HCT116 (cell line): ENCODE measurements at regions not wholly inside any gene's neighbourhood (a gene's known extent, or its start where the extent isn't known, plus 50 kb on each side); places are given as distances from the start of the nearest gene placed in this dataset.

Experiments used
- ATAC-seq: fragments of 200-7000 bp; cut with Tn5 transposase; 2 replicates; pipeline ENCODE4 v1.9.1; 2020; ENCODE audit warnings: mild to moderate bottlenecking, moderate library complexity
- BruUV-seq: library from RNA; stranded (reverse); fragments of 400-500 nt; replicated peaks from 2 replicates; lab custom pipeline; 2021; lab: Mats Ljungman, UMichigan
- CTCF ChIA-PET: fragments of 300-600 bp; sonication (Branson Sonifier 250); formaldehyde crosslinking; loops from one replicate; lab custom pipeline; 2021; ENCODE audit warnings: antibody characterized with exemption; lab: Charles Lee
- POLR2A ChIA-PET: fragments of 300-600, 350-600 bp; sonication (Branson Sonifier 250); formaldehyde crosslinking; loops from one replicate; lab custom pipeline; 2021; ENCODE audit warnings: antibody characterized with exemption; lab: Charles Lee
- RAD21 ChIA-PET, 2 experiments: fragments of 300-600 bp; sonication (Branson Sonifier 250); formaldehyde crosslinking; loops; one replicate each; lab custom pipeline; 2023; ENCODE audit warnings: low total read pairs in 2 of 2; ENCODE audit not compliant: uncharacterized antibody in 2 of 2, unreplicated experiment in 2 of 2, low non-redundant PET in 1 of 2; lab: Charles Lee
- DNase-seq: peaks from one replicate; pipeline ENCODE4 v3.0.0-alpha.2; 2010; ENCODE audit warnings: low read depth, low spot score
- H2AFZ ChIP-seq: fragments of 200-600 bp; shearing (Covaris generic), sonication (generic); 2 replicates; pipeline ENCODE4 v1.6.1; 2017; ENCODE audit warnings: low read depth, mixed run types, mixed read lengths, antibody characterized with exemption, low read length; ENCODE audit not compliant: poor library complexity, severe bottlenecking
- H3K27ac ChIP-seq: 2 replicates; pipeline ENCODE4 v1.5.1; 2012; ENCODE audit warnings: low read depth, low read length
- H3K27me3 ChIP-seq: fragments of 200-600 bp; sonication (generic); 2 replicates; pipeline ENCODE4 v1.6.1; 2016; ENCODE audit warnings: mixed run types, low read length, mixed read lengths; ENCODE audit not compliant: insufficient read depth
- H3K36me3 ChIP-seq, 2 experiments: fragments of 200-500 bp in 1 of 2; fragments of 200-600 bp in 1 of 2; sonication (Bioruptor generic) in 1 of 2; sonication (generic) in 1 of 2; 2 replicates each; pipeline versions ENCODE4 v1.5.1 to v1.6.1; 2014 to 2016; ENCODE audit warnings: low read length in 2 of 2, inconsistent platforms in 1 of 2, mixed read lengths in 1 of 2, mixed run types in 1 of 2; ENCODE audit not compliant: insufficient read depth in 2 of 2, control insufficient read depth in 1 of 2
- H3K4me1 ChIP-seq, 2 experiments: fragments of 200-600 bp in 1 of 2; sonication (generic) in 1 of 2; 2 replicates each; pipeline versions ENCODE4 v1.5.1 to v1.6.1; 2012 to 2017; ENCODE audit warnings: low read length in 2 of 2, inconsistent platforms in 1 of 2, mild to moderate bottlenecking in 1 of 2, mixed read lengths in 1 of 2, mixed run types in 1 of 2, moderate library complexity in 1 of 2; ENCODE audit not compliant: insufficient read depth in 2 of 2, control insufficient read depth in 1 of 2
- H3K4me2 ChIP-seq: fragments of 200-600 bp; sonication (generic); 2 replicates; pipeline ENCODE4 v1.6.1; 2017; ENCODE audit warnings: mixed run types, low read length, mixed read lengths
- H3K4me3 ChIP-seq, 2 experiments: fragments of 200-600 bp in 1 of 2; sonication (generic) in 1 of 2; replicated peaks in 1 of 2; 2 replicates each; pipeline ENCODE4 v1.5.1; 2011 to 2016; ENCODE audit warnings: low read length in 2 of 2, control low read depth in 1 of 2, low read depth in 1 of 2, mild to moderate bottlenecking in 1 of 2, mixed read lengths in 1 of 2, mixed run types in 1 of 2
- H3K79me2 ChIP-seq: fragments of 200-600 bp; sonication (generic); 2 replicates; pipeline ENCODE4 v1.6.1; 2017; ENCODE audit warnings: mild to moderate bottlenecking, mixed run types, low read length, moderate library complexity, mixed read lengths; ENCODE audit not compliant: insufficient read depth
- H3K9ac ChIP-seq: fragments of 200-600 bp; sonication (generic); 2 replicates; pipeline ENCODE4 v1.6.1; 2016; ENCODE audit warnings: low read length, mixed read lengths
- H3K9me2 ChIP-seq: fragments of 200-600 bp; sonication (generic), shearing (Covaris generic); 2 replicates; pipeline ENCODE4 v1.6.1; 2017; ENCODE audit warnings: mixed run types, mild to moderate bottlenecking, moderate library complexity; ENCODE audit not compliant: insufficient read depth
- H3K9me3 ChIP-seq, 2 experiments: fragments of 200-500 bp in 1 of 2; fragments of 200-600 bp in 1 of 2; sonication (Bioruptor generic) in 1 of 2; sonication (generic) in 1 of 2; 2 replicates each; pipeline ENCODE4 v1.6.1; 2014 to 2017; ENCODE audit warnings: low read length in 2 of 2, mixed read lengths in 2 of 2, inconsistent platforms in 1 of 2, low read depth in 1 of 2, mild to moderate bottlenecking in 1 of 2, mixed run types in 1 of 2, moderate library complexity in 1 of 2; ENCODE audit not compliant: control insufficient read depth in 1 of 2, insufficient read depth in 1 of 2
- H4K20me1 ChIP-seq: fragments of 200-600 bp; sonication (generic), shearing (Covaris generic); 2 replicates; pipeline ENCODE4 v1.6.1; 2017; ENCODE audit warnings: mixed run types, mild to moderate bottlenecking, moderate library complexity; ENCODE audit not compliant: insufficient read depth
- CEBPB ChIP-seq: IDR thresholded peaks from 2 replicates; pipeline ENCODE4 v1.6.1; 2012; ENCODE audit warnings: low read depth
- CTCF ChIP-seq, 3 experiments: fragments of 200-600 bp in 1 of 3; sonication (generic) in 1 of 3; IDR thresholded peaks in 2 of 3; conservative IDR thresholded peaks in 1 of 3; 2 replicates each; pipeline ENCODE4 v1.5.1; 2012 to 2017; ENCODE audit warnings: low read depth in 2 of 3, low read length in 2 of 3, antibody characterized with exemption in 1 of 3, borderline replicate concordance in 1 of 3, control low read depth in 1 of 3, mild to moderate bottlenecking in 1 of 3, mixed read lengths in 1 of 3, mixed run types in 1 of 3, moderate library complexity in 1 of 3; ENCODE audit not compliant: insufficient read depth in 1 of 3
- EZH2 ChIP-seq: fragments of 200-600 bp; sonication (generic); IDR thresholded peaks from 2 replicates; pipeline ENCODE4 v1.6.1; 2017; ENCODE audit warnings: antibody characterized with exemption, mixed run types
- EZH2phosphoT487 ChIP-seq: fragments of 200-600 bp; IDR thresholded peaks from 2 replicates; pipeline ENCODE4 v1.6.1; 2018; ENCODE audit warnings: antibody characterized with exemption, borderline replicate concordance
- MAX ChIP-seq: IDR thresholded peaks from 2 replicates; pipeline ENCODE4 v1.6.1; 2012
- REST ChIP-seq: IDR thresholded peaks from 2 replicates; pipeline ENCODE4 v1.6.1; 2012; ENCODE audit warnings: low read depth
- SIN3A ChIP-seq: IDR thresholded peaks from 2 replicates; pipeline ENCODE4 v1.6.1; 2012; ENCODE audit warnings: low read depth
- intact Hi-C: fragments of 100-400 bp; cut with micrococcal nuclease; formaldehyde crosslinking; loops from 2 replicates; pipeline ENCODE4 v1.10.0; 2022

GRCh38 chr10:45500798-45501197 lies 126.8 kb downstream of the ALOX5 start:
- H3K9me3 ChIP-seq = no peaks in the 10 kb centered on the region; a peak in 1 of 4 replicates
- ChIA-PET RAD21 (no interaction called here), POLR2A (no interaction called here), CTCF (no interaction called here)
- H2AFZ ChIP-seq = no peak overlapping the region
- no peak overlapping the region for H3K27ac ChIP-seq
- no peaks in the 10 kb centered on the region for H3K27me3 ChIP-seq
- H4K20me1 ChIP-seq = no peaks in the 10 kb centered on the region
- no peaks in the 10 kb centered on the region for H3K9me2 ChIP-seq
- no peaks in the 10 kb centered on the region for H3K36me3 ChIP-seq
- H3K79me2 ChIP-seq = no peaks in the 10 kb centered on the region
- H3K4me2 ChIP-seq = no peak overlapping the region
- H3K9ac ChIP-seq = no peak overlapping the region
- ATAC-seq (no peak), DNase-seq (no peak)
- no peaks in the 10 kb centered on the region for H3K4me1 ChIP-seq
- TF ChIP-seq REST (no peak), CEBPB (no peak), MAX (no peak), EZH2phosphoT487 (no peak), CTCF (IDR thresholded peaks at IDR 0.05 in 2 of 3, conservative IDR thresholded peaks at IDR 0.05 in 1 of 3; ENCODE audit: borderline replicate concordance in 1 of 3, insufficient read depth in 1 of 3, low read depth in 2 of 3, low read length in 2 of 3) (no peak), SIN3A (no peak), EZH2 (no peak)
- intact Hi-C loops = no loop called here
- no TSS peak for BruUV-seq
- H3K4me3 ChIP-seq = no peak overlapping the region
